Lung (tissue), 11 donors: ENCODE measurements at regions not wholly inside any gene's neighbourhood (a gene's known extent, or its start where the extent isn't known, plus 50 kb on each side); places are given as distances from the start of the nearest gene placed in this dataset.

Experiments
- ATAC-seq: fragments of 200-7000 bp; cut with Tn5 transposase; one replicate; pipeline ENCODE4 v1.9.1; 2020; ENCODE audit warnings: moderate number of reproducible peaks; ENCODE audit not compliant: insufficient read depth, low FRiP score
- DNase-seq, 3 donors: peaks; one replicate each; pipeline ENCODE4 v3.0.0-alpha.2; 2013 to 2017
- H3K27ac ChIP-seq, 2 donors: one replicate each; pipeline ENCODE4 v1.5.1; 2013; ENCODE audit warnings: mild to moderate bottlenecking in 2 of 2, moderate library complexity in 2 of 2, control low read depth in 1 of 2, inconsistent platforms in 1 of 2, low read depth in 1 of 2, low read length in 1 of 2
- H3K27me3 ChIP-seq, 3 donors: one replicate each; pipeline ENCODE4 v1.5.1; 2013; ENCODE audit warnings: low read length in 2 of 3; ENCODE audit not compliant: control insufficient read depth in 3 of 3, insufficient read depth in 3 of 3
- H3K36me3 ChIP-seq, 4 donors: one replicate each; pipeline ENCODE4 v1.5.1; 2013; ENCODE audit warnings: low read length in 4 of 4, mild to moderate bottlenecking in 1 of 4, moderate library complexity in 1 of 4; ENCODE audit not compliant: control insufficient read depth in 4 of 4, insufficient read depth in 4 of 4
- H3K4me1 ChIP-seq, 5 donors: one replicate each; pipeline ENCODE4 v1.5.1; 2013; ENCODE audit warnings: low read length in 5 of 5, mild to moderate bottlenecking in 2 of 5, moderate library complexity in 1 of 5; ENCODE audit not compliant: control insufficient read depth in 5 of 5, insufficient read depth in 5 of 5
- H3K4me3 ChIP-seq: one replicate; pipeline ENCODE4 v1.5.1; 2013; ENCODE audit warnings: mild to moderate bottlenecking, control low read depth, moderate library complexity
- H3K9ac ChIP-seq, 2 donors: one replicate each; pipeline ENCODE4 v1.5.1; 2013; ENCODE audit warnings: low read length in 2 of 2, control low read depth in 1 of 2; ENCODE audit not compliant: insufficient read depth in 1 of 2
- H3K9me3 ChIP-seq, 4 donors: one replicate each; pipeline ENCODE4 v1.5.1; 2013; ENCODE audit warnings: low read length in 3 of 4, mild to moderate bottlenecking in 1 of 4, moderate library complexity in 1 of 4; ENCODE audit not compliant: control insufficient read depth in 4 of 4, insufficient read depth in 3 of 4
- WGBS, 2 donors: extraction: QIAGEN DNeasy Blood & Tissue Kit; methylation state at CpG; one replicate each; pipeline ENCODE4 v1.1.7; 2013; 5-methylcytosine and 5-hydroxymethylcytosine counted together
- TF ChIP-seq, protein P1 (sequence below): IDR thresholded peaks from 2 replicates; pipeline ENCODE4 v1.5.1; 2012; ENCODE audit warnings: mild to moderate bottlenecking; ENCODE audit errors: control extremely low read depth, extremely low read depth
- donor health status: control.
- donor health status: control.
- donor health status: Bipolar disorder and iron deficiency.
- donor health status: healthy.
- donor health status: DM: yes; HTN: yes; CAD: no.

DNA sequence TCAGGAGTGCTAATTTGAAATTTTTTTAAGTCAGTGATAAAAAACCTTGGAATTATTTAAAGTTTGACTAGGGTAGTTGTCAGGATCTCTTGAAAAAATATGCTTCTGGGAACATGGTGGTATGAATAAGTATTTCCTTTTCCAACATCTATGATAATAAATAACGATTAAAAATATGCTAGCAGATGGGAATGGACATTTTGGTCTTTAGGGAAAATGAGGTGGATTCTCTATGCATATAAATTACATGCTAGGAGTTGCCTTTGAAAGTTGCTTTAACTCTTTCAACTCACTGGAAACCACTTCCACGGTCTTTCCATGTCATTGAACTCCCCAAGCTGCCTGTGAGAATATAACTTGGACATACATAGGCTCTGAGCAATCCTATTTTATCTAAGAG lies 731.5 kb upstream of the MARCKS start:
- TF ChIP-seq, protein P1, sequence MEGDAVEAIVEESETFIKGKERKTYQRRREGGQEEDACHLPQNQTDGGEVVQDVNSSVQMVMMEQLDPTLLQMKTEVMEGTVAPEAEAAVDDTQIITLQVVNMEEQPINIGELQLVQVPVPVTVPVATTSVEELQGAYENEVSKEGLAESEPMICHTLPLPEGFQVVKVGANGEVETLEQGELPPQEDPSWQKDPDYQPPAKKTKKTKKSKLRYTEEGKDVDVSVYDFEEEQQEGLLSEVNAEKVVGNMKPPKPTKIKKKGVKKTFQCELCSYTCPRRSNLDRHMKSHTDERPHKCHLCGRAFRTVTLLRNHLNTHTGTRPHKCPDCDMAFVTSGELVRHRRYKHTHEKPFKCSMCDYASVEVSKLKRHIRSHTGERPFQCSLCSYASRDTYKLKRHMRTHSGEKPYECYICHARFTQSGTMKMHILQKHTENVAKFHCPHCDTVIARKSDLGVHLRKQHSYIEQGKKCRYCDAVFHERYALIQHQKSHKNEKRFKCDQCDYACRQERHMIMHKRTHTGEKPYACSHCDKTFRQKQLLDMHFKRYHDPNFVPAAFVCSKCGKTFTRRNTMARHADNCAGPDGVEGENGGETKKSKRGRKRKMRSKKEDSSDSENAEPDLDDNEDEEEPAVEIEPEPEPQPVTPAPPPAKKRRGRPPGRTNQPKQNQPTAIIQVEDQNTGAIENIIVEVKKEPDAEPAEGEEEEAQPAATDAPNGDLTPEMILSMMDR = no peak
- DNase-seq (no peak), ATAC-seq (no peak)
- Histone ChIP-seq H3K27me3 (no peaks in the 10 kb centered on the region), H3K9ac (no peak overlapping the region), H3K36me3 (no peaks in the 10 kb centered on the region), H3K4me3 (no peak overlapping the region), H3K4me1 (peaks cover 0 to 18% (median 0%) of the 10 kb centered on the region in 5 donors), H3K9me3 (no peaks in the 10 kb centered on the region), H3K27ac (no peak overlapping the region)
- 83 to 85% methylated on average over 2 of the region's 2 CpGs for WGBS, 2 donors

DNA sequence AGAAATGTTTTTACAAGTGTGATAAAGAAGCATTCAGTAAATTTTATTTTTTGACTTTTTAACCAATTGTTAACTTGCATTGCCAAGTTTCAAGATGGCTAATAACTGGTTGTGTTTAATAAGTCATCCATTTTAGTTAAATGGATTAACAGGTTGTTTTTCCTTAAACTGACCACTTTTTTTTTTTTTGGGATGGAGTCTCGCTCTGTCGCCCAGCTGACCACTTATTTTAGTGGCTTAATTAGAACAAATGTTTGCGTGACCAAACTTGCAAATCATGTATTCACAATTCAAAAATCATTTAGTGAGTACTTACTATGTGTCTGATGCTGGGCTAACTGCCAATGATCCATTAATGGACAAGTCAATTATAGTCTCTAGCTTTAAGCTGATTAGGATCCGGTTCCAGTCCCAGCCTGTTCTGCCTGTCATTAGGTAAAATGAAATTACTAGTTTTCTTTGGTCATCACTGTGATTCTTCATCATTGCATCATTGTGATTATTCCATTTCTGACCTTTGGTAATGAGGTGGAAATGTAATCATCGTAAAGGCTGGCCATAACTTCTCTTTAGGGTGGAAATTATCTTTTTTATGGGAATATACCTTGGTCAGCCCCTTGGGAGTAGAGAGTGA lies 729.2 kb upstream of the MARCKS start:
- TF ChIP-seq, protein P1 = no peak
- H3K9me3 ChIP-seq = no peaks in the 10 kb centered on the region
- H3K4me3 ChIP-seq = no peak overlapping the region
- DNase-seq (no peak), ATAC-seq (no peak)
- no peaks in the 10 kb centered on the region for H3K36me3 ChIP-seq
- WGBS, 2 donors = 94 to 95% methylated on average over 5 of the region's 5 CpGs
- H3K27ac ChIP-seq = no peak overlapping the region
- H3K4me1 ChIP-seq = no peaks in the 10 kb centered on the region
- no peak overlapping the region for H3K9ac ChIP-seq
- H3K27me3 ChIP-seq = no peaks in the 10 kb centered on the region

DNA sequence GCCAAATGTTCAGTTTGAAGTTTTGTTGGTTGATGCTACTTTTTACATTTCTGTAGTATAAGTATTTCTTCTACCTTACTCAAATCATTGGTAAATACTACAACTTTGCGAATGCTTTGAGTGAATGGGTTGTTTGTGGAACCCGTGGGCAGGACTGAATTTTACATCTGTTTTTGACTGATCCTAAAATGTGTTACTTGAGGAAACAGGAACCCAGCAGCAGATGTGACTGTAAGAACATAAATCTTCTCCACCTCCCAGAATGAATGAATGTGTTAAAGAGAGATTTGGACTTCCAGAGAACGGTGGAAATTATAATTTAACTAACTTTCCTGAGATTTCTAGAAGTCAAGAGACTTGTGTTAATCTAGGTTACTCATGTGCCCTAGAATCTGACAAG lies 728.5 kb upstream of the MARCKS start:
- Histone ChIP-seq H3K27ac (no peak overlapping the region), H3K9ac (no peak overlapping the region), H3K4me3 (no peak overlapping the region), H3K36me3 (no peaks in the 10 kb centered on the region), H3K27me3 (no peaks in the 10 kb centered on the region), H3K4me1 (no peaks in the 10 kb centered on the region), H3K9me3 (no peaks in the 10 kb centered on the region)
- DNase-seq (no peak), ATAC-seq (no peak)
- 51 to 63% methylated on average over 3 of the region's 3 CpGs for WGBS, 2 donors
- TF ChIP-seq, protein P1 = no peak

GRCh38 chr6:113129991-113130390 lies 727.2 kb upstream of the MARCKS start:
- Histone ChIP-seq H3K27ac (no peak overlapping the region), H3K4me3 (no peak overlapping the region), H3K9ac (no peak overlapping the region), H3K27me3 (no peaks in the 10 kb centered on the region), H3K9me3 (no peaks in the 10 kb centered on the region), H3K36me3 (no peaks in the 10 kb centered on the region), H3K4me1 (no peaks in the 10 kb centered on the region)
- 61 to 64% methylated on average over 2 of the region's 2 CpGs for WGBS, 2 donors
- TF ChIP-seq, protein P1 = no peak
- no peak for ATAC-seq
- no peak for DNase-seq
